HG03439 (cell line): ENCODE measurements at regions not wholly inside any gene's neighbourhood (a gene's known extent, or its start where the extent isn't known, plus 50 kb on each side); places are given as distances from the start of the nearest gene placed in this dataset.
"Not testable (repeated sequence)": the region's sequence is repeated elsewhere in the genome, so short reads cannot be mapped to it uniquely, and the experiment has no call there.

Experiments
- ATAC-seq: cut with Tn5 transposase; IDR thresholded peaks from one replicate; pipeline ENCODE4 v1.9.1; 2021; ENCODE audit warnings: mild to moderate bottlenecking, moderate library complexity; ENCODE audit not compliant: unreplicated experiment

DNA sequence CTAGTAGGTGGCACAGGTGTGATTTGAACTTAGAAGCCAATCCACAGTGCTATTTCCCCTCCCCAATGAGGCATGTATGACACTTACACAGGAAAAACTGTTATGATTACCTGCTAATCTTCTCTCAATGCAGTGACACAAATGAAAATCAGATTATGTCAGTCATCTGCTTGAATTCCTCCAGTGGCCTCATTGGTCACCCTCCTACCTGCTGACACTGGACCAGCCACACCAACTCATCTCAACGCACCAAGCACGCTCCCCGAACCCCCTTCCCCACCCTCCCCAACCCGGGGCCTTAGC, 82.2 kb upstream of the SEC11C start:
- no peak for ATAC-seq

DNA sequence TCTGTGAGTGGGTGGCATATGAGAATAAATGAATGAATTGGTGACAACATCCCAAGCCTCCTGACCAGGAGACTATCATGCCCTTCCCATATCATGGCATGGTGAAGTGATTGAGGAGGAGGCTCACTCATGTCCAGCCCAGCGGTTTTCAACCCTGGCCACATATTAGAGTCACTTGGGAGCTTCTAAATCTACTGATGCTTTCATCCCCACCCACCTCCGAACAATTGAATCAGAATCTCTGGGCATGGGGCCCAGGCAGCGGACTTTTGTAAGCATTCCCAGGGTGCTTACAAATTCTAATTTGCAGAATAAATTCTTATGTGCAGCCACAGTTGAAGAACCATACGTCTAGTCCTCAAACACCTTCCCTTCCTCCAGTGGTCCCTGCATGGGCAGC, 81.7 kb upstream of the SEC11C start:
- ATAC-seq: no peak

GRCh38 chr18:59059140-59059539, 80.5 kb upstream of the SEC11C start:
- ATAC-seq: no peak

GRCh38 chr18:59060551-59060950, 79.1 kb upstream of the SEC11C start:
- no peak for ATAC-seq

DNA sequence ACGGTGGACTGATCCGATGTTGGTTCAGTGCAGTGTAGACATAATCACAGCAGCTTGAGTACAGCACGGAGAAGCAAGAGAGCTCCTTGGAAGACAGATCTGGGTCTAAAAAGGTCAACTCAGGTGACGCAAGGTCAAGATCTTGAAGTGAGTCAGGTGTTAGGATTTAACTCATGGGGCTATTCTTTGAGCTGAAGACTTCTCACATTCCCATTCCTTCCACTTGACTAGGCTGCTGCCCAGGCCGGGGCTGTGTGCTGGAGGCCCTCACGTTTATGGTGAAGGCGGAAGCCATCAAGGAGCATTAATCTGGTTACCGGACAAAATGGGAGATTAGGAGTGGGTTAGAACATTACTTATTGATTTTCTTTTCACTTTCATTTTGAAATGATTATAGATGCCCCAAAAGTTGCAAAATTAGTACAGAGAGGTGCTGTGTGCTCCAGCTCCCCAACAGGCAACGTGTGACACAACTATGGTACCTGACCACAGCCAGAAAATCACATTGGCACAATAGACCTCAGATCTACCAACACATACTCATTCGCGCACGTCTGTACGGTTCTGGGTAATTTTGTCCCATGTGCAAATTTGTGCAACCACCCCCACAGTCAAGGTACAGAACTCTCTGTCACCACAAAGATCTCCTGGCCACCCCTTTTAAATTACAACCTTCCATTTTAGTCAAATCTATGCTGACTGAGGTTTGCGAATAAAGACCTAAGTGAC, 77.6 kb upstream of the SEC11C start:
- ATAC-seq: no peak

- no peak for ATAC-seq
These were observed 77.1 kb upstream of the SEC11C start for GRCh38 chr18:59062643-59063006.

DNA sequence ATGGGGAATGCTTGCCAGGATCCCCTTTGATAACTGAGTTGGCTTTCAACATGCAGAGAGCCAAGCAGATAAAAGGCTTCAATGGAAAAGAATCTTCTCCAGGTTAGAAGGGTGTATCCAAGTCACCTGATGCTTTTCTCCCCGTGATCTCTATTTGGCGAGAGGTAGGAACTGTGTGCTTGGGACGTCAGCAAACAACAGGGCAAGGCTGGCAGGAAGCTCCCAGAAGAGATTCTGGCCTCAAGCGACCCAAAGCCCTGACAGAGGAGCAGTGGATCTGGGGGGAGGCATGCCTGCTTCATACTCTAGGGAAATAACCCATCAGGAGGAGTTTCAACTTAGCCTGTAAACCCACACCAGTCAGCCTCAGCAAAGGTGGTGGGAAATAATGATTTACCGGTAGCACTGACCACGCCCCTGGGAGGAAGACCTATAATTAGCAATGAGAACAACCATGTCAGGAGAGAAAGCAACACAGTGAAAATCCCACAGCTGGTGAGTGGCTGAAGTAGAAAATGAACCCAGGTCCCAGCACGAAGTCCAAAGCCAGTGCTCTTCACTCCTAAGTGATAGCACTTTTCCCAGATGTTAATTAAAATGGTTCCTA, 76.3 kb upstream of the SEC11C start:
- no peak for ATAC-seq

GRCh38 chr18:59063912-59064311, 75.8 kb upstream of the SEC11C start:
- ATAC-seq: no peak

DNA sequence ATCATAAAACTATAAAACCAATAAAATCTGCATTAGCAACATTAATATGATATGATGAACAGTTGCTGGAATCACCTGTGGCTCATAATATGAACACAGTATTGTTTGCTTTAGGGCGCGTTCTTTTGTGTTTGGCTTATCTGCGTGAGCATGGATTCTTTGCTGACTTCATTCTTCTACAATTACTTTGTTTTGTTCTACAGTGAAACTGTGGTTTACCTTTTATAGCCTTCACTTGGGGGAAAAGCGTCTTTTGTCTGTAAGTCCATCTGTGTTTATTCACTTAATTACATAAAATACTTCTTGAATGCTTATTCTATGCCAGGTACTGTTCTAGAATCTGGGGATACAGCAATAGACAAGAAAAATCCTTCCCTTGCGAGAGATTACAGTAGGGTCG, 74.0 kb upstream of the SEC11C start:
- no peak for ATAC-seq

DNA sequence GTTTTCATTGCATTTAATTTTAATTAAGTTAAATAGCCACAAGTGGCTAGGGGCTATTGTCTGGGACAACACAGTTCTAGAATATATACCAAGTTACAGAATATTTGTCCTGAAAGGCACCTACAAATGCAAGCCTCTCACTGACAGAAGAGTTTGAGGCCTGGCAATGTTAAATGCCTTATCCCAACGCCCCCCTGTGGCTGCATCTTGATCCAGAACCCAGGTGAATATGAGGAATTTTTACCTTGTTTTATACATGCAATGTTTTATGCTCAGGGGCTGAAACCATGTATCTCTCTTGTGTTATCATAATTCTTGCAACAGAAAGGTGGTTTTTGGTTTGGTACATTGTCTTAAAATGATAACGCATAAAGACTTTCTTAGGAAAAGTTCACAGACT, 71.8 kb upstream of the SEC11C start:
- ATAC-seq: no peak

GRCh38 chr18:59068276-59069071, 71.2 kb upstream of the SEC11C start:
- ATAC-seq: no peak

GRCh38 chr18:59070181-59070912, 69.3 kb upstream of the SEC11C start:
- ATAC-seq: peak; percentile 77

- ATAC-seq: no peak
These were observed 66.8 kb upstream of the SEC11C start for GRCh38 chr18:59072727-59073421.

DNA sequence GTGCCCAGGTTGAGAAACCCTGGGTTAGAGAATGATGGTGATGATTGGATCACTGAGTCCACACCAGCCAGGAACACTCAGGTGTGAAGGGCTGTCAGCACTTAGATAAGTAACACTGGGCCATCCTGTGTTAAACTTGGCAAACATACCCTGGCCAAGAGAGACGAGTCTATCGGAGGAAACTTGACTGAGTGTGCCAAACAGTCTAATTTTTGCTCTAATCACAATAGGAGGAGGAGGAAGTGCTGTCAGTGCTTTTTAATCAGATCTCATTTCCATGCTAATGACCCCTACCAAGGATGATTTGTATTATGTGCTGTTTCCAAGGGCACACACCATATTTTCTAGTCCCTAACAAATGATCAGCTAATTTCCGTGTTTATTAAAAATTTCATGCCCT, 63.8 kb upstream of the SEC11C start:
- no peak for ATAC-seq

- ATAC-seq: no peak
These were observed 60.4 kb upstream of the SEC11C start for GRCh38 chr18:59079264-59079663.

GRCh38 chr18:59079687-59080501, 59.8 kb upstream of the SEC11C start:
- ATAC-seq: not testable (repeated sequence)

GRCh38 chr18:59083136-59083818, 56.4 kb upstream of the SEC11C start:
- no peak for ATAC-seq

DNA sequence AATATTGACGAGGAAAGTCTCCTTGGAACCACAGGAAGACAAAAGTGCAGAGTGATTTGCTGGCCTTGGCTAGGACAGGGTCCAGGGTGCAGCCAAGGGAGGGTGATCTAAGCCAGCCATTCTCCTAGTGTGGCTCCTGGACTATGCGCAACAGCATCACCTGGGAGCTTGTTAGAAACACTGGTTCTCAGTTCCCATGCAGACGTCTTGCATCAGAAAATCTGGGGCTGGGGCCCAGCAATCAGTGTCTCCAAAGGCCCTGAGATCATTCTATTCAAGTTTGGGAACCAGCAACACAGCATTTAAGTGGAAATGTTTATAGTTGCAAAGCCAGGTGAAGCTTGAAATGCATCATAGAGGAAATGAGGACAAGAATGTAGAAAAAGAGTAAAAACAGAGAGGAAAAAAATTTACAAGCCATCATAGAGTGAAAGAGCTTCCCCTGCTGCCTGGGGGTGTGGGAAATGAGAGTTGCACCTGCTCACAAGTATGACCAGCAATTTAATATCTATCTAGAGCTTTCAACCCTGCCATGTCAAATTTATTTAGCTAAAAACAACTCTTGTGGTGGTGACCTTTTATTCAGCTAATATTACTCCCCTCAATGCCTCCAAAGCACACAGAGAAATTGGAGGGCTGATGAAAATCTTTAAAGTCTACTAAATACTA, 54.4 kb upstream of the SEC11C start:
- ATAC-seq: no peak

DNA sequence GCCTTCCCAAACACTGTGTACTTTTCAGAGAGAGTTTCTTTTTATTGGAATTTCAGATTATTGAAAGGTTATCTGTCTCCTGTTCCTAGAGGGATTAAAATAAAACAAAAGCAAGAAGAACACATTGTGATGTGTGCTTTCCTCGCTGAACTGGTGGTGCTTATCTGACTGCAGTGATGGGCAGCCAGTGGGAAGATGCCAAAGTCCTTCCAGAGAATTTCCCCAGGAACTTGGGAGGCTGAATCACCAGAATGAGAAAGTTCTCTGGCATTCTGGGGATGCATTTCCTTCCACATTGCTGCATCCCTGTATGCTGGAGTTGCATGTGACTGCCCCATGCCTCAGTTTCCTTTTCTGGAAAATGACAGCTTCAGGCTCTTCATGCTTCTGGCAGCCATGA, 53.9 kb upstream of the SEC11C start:
- no peak for ATAC-seq
